ENCODE measurements at regions not wholly inside any gene's neighbourhood (a gene's known extent, or its start where the extent isn't known, plus 50 kb on each side); places are given as distances from the start of the nearest gene placed in this dataset.
A peak's percentile ranks its signal among the peaks of the same experiment; 100 is the strongest.
"Not testable (repeated sequence)": the region's sequence is repeated elsewhere in the genome, so short reads cannot be mapped to it uniquely, and the experiment has no call there.

DNA sequence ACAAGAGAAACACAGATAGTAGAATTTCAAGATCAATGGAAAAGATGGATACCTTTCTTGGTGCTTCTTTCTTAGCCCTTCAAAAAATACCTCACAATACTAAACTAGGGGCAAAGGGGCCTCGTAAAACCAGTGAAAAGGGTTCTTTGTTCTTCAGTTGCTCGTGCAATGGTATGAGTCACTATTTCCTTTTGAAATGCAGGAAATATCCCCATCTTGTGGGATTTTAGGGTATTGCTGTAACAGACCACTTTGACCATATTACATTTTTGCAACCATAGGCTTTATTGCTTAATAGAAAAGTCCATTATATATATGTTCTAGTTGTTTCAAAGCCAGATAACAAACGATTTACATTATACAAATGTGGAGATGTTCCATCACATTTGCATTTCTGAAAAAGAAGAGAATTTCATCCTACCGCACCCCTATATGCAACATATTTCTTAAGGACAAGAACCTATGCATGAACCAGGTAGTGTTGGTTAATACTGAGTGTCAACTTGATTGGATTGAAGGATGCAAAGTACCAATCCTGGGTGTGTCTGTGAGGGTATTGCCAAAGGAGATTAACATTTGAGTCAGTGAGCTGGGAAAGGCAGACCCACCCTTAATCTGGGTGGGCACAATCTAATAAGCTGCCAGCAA, 88.6 kb upstream of the PKN2 start:
- Histone ChIP-seq H3K4me3 (ENCODE audit: low read length) (no peak overlapping the region), H3K9me3 (ENCODE audit: low read length) (no peaks in the 10 kb centered on the region), H4K20me1 (ENCODE audit: low read length) (no peaks in the 10 kb centered on the region), H3K79me2 (ENCODE audit: low read length) (no peaks in the 10 kb centered on the region), H3K27me3 (ENCODE audit: low read length) (no peaks in the 10 kb centered on the region), H3K4me1 (ENCODE audit: insufficient read depth, low read length) (no peaks in the 10 kb centered on the region), H3F3A (ENCODE audit: low read length, unreplicated experiment) (no peaks in the 10 kb centered on the region), H3K36me3 (ENCODE audit: low read depth, low read length) (no peaks in the 10 kb centered on the region), H3K4me2 (ENCODE audit: low read length) (no peak overlapping the region), H3K9me2 (replicated peaks; ENCODE audit: low read length) (no peaks in the 10 kb centered on the region), H3K9ac (ENCODE audit: low read length) (no peak overlapping the region), H2AFZ (ENCODE audit: low read length) (no peak overlapping the region), H3K27ac (ENCODE audit: low read length) (no peak overlapping the region)
- intact Hi-C loops (cut with micrococcal nuclease): loop anchor here (2.0 kb wide), 1 partner anchor 43 kb away; no protein-coding TSS in a partner anchor
- POLR2A ChIA-PET (ENCODE audit: unreplicated experiment): no interaction called here
- DNase-seq: peak; percentile 74
- peak; percentile 40; the same call in 1 of the 2 replicates for ATAC-seq
- no TSS peak for BruUV-seq (replicated peaks)
- no peak for TF ChIP-seq EZH2phosphoT487 (IDR thresholded peaks at IDR 0.05; ENCODE audit: borderline replicate concordance, low read length)
- TF ChIP-seq, protein P1, sequence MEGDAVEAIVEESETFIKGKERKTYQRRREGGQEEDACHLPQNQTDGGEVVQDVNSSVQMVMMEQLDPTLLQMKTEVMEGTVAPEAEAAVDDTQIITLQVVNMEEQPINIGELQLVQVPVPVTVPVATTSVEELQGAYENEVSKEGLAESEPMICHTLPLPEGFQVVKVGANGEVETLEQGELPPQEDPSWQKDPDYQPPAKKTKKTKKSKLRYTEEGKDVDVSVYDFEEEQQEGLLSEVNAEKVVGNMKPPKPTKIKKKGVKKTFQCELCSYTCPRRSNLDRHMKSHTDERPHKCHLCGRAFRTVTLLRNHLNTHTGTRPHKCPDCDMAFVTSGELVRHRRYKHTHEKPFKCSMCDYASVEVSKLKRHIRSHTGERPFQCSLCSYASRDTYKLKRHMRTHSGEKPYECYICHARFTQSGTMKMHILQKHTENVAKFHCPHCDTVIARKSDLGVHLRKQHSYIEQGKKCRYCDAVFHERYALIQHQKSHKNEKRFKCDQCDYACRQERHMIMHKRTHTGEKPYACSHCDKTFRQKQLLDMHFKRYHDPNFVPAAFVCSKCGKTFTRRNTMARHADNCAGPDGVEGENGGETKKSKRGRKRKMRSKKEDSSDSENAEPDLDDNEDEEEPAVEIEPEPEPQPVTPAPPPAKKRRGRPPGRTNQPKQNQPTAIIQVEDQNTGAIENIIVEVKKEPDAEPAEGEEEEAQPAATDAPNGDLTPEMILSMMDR (conservative IDR thresholded peaks at IDR 0.05; ENCODE audit: low read depth, low read length): peak; percentile 78
- CTCF ChIA-PET: no interaction called here

DNA sequence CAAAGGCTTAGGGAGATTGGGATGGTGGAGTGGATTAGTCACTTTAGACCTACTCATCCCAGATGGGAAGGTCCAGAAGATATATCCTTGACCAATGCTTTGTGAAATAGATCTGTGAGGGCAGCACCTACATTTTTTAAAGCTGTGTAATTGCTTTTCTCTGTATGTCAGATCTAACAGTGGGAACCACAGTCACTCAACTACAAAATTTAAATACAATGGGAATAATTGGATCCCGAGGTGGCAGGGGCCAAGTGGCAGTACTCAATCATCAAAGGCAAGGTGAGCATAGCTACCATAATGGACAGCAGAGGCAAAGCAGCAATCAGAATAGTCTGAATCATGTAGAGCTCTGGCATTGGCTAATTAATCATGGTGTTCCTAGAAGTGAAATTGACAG, 86.1 kb upstream of the PKN2 start:
- H3K9me2 ChIP-seq (replicated peaks; ENCODE audit: low read length); H3K4me1 ChIP-seq (ENCODE audit: insufficient read depth, low read length); DNase-seq; H3K9ac ChIP-seq (ENCODE audit: low read length); H3K4me3 ChIP-seq (ENCODE audit: low read length); CTCF ChIA-PET; H4K20me1 ChIP-seq (ENCODE audit: low read length); ATAC-seq; H3K27me3 ChIP-seq (ENCODE audit: low read length); intact Hi-C loops (cut with micrococcal nuclease); H3K27ac ChIP-seq (ENCODE audit: low read length); BruUV-seq (replicated peaks); H3K79me2 ChIP-seq (ENCODE audit: low read length); H3K4me2 ChIP-seq (ENCODE audit: low read length); H2AFZ ChIP-seq (ENCODE audit: low read length); H3K9me3 ChIP-seq (ENCODE audit: low read length); POLR2A ChIA-PET (ENCODE audit: unreplicated experiment); H3F3A ChIP-seq (ENCODE audit: low read length, unreplicated experiment); H3K36me3 ChIP-seq (ENCODE audit: low read depth, low read length): not testable (repeated sequence)

DNA sequence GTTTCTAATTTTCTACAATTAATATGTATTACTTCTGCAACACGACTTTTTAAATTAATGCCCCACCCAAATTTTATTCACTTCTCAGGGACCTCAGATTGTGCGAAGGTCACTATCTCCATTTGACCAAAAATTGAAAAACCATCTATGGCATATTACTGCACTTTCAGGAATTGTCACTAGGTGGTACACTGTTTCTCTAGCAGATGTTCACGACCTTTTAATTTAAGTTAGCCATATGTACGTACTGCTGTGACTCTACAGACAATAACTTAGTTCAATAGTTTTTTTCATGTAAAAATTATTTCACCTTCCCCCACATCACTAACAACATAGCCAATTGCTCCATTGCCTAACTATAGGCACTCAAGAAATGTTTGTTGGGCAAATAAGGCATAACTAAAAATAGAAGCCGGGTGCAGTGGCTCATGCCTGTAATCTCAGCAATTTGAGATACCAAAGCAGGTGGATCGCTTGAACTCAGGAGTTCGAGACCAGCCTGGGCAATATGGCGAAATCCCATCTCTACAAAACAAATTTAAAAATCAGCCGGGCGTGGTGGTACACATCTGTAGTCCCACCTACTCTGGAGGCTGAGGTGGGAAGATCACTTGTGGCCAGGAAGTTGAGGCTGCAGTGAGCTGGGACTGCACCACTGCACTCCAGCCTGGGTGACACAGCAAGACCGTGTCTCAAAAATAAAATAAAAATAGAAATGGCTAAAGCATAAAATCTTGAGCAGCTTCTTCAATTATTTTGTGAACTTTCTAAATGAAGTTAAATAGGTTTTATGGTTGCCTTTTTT, 75.7 kb upstream of the PKN2 start:
- TF ChIP-seq, protein P1 (conservative IDR thresholded peaks at IDR 0.05; ENCODE audit: low read depth, low read length): peak; percentile 84
- no peak for TF ChIP-seq EZH2 (IDR thresholded peaks at IDR 0.05; ENCODE audit: low read length, unreplicated experiment)
- no TSS peak for BruUV-seq (replicated peaks)
- DNase-seq (peak; percentile 71), ATAC-seq (peak; percentile 54)
- Histone ChIP-seq H3K4me1 (ENCODE audit: insufficient read depth, low read length) (peaks cover 23% of the 10 kb centered on the region), H3K27me3 (ENCODE audit: low read length) (no peaks in the 10 kb centered on the region), H3K4me2 (ENCODE audit: low read length) (peak overlapping the region; percentile 23; the same call in 1 of the 2 replicates), H2AFZ (ENCODE audit: low read length) (peak overlapping the region; percentile 33; the same call in 1 of the 2 replicates), H3K36me3 (ENCODE audit: low read depth, low read length) (no peaks in the 10 kb centered on the region), H3K9me3 (ENCODE audit: low read length) (no peaks in the 10 kb centered on the region), H3K4me3 (ENCODE audit: low read length) (no peak overlapping the region), H3F3A (ENCODE audit: low read length, unreplicated experiment) (no peaks in the 10 kb centered on the region), H4K20me1 (ENCODE audit: low read length) (no peaks in the 10 kb centered on the region), H3K9ac (ENCODE audit: low read length) (no peak overlapping the region), H3K27ac (ENCODE audit: low read length) (no peak overlapping the region), H3K9me2 (replicated peaks; ENCODE audit: low read length) (no peaks in the 10 kb centered on the region), H3K79me2 (ENCODE audit: low read length) (no peaks in the 10 kb centered on the region)
- ChIA-PET POLR2A (ENCODE audit: unreplicated experiment) (no interaction called here), CTCF (no interaction called here)
- intact Hi-C loops (cut with micrococcal nuclease): loop anchor here (1.0 to 2.0 kb wide), 3 partner anchors 46 to 269 kb away; partner anchors contain the start of gene PKN2

Data from PC-3 (cell line).